ENCODE measurements at regions not wholly inside any gene's neighbourhood (a gene's known extent, or its start where the extent isn't known, plus 50 kb on each side); places are given as distances from the start of the nearest gene placed in this dataset.
A peak's percentile ranks its signal among the peaks of the same experiment; 100 is the strongest.
"Not testable (repeated sequence)": the region's sequence is repeated elsewhere in the genome, so short reads cannot be mapped to it uniquely, and the experiment has no call there.

- CTCF ChIA-PET: interaction anchor here (0.6 to 0.8 kb wide), 2 partner anchors 10 to 519 kb away, joined by 3 to 4 read pairs; no protein-coding TSS in a partner anchor
- H3K27ac ChIP-seq: no peak overlapping the region
- no peak for DNase-seq (ENCODE audit: low spot score)
- POLR2A ChIA-PET (ENCODE audit: low non-redundant PET): no interaction called here
- no peak for TF ChIP-seq CTCF (conservative IDR thresholded peaks at IDR 0.05; ENCODE audit: low read depth)
Measured at GRCh38 chr3:107915706-107916105, 175.1 kb downstream of the CD47 start.

- TF ChIP-seq CTCF (conservative IDR thresholded peaks at IDR 0.05; ENCODE audit: low read depth): no peak
- H3K27ac ChIP-seq: no peak overlapping the region
- DNase-seq (ENCODE audit: low spot score): no peak
- CTCF ChIA-PET: no interaction called here
- POLR2A ChIA-PET (ENCODE audit: low non-redundant PET): no interaction called here
Measured at GRCh38 chr3:107913701-107914100, 177.1 kb downstream of the CD47 start.

- no peak overlapping the region for H3K27ac ChIP-seq
- TF ChIP-seq CTCF (conservative IDR thresholded peaks at IDR 0.05; ENCODE audit: low read depth): no peak
- ChIA-PET CTCF (interaction anchor here (0.6 to 1.5 kb wide), 4 partner anchors 16 to 750 kb away, joined by 3 to 9 read pairs (median 3); no protein-coding TSS in a partner anchor), POLR2A (ENCODE audit: low non-redundant PET) (no interaction called here)
- peak; percentile 9 for DNase-seq (ENCODE audit: low spot score)
Measured at GRCh38 chr3:107911337-107912000, 179.4 kb downstream of the CD47 start.

GRCh38 chr3:107910713-107911259, 180.0 kb downstream of the CD47 start:
- TF ChIP-seq CTCF (conservative IDR thresholded peaks at IDR 0.05; ENCODE audit: low read depth): no peak
- POLR2A ChIA-PET (ENCODE audit: low non-redundant PET): no interaction called here
- CTCF ChIA-PET: interaction anchor here (1.5 kb wide), 1 partner anchor 28 kb away, joined by 9 read pairs; no protein-coding TSS in a partner anchor
- DNase-seq (ENCODE audit: low spot score): no peak
- H3K27ac ChIP-seq: no peak overlapping the region

GRCh38 chr3:107909583-107909982, 181.2 kb downstream of the CD47 start:
- H3K27ac ChIP-seq; POLR2A ChIA-PET (ENCODE audit: low non-redundant PET); DNase-seq (ENCODE audit: low spot score): not testable (repeated sequence)
- CTCF ChIA-PET: interaction anchor here (0.6 to 1.5 kb wide), 3 partner anchors 18 to 818 kb away, joined by 3 to 9 read pairs (median 4); no protein-coding TSS in a partner anchor

- ChIA-PET POLR2A (ENCODE audit: low non-redundant PET) (no interaction called here), CTCF (interaction anchor here (0.5 kb wide), 1 partner anchor 19 kb away, joined by 3 read pairs; no protein-coding TSS in a partner anchor)
- no peak for DNase-seq (ENCODE audit: low spot score)
- TF ChIP-seq CTCF (conservative IDR thresholded peaks at IDR 0.05; ENCODE audit: low read depth): no peak
- no peak overlapping the region for H3K27ac ChIP-seq
Measured at GRCh38 chr3:107907996-107908395, 182.8 kb downstream of the CD47 start.

GRCh38 chr3:107904536-107905066, 186.2 kb downstream of the CD47 start:
- POLR2A ChIA-PET (ENCODE audit: low non-redundant PET): no interaction called here
- CTCF ChIA-PET: no interaction called here
- no peak for TF ChIP-seq CTCF (conservative IDR thresholded peaks at IDR 0.05; ENCODE audit: low read depth)
- no peak for DNase-seq (ENCODE audit: low spot score)
- no peak overlapping the region for H3K27ac ChIP-seq
